Nephron progenitor cell (in vitro differentiated cells): ENCODE measurements at regions not wholly inside any gene's neighbourhood (a gene's known extent, or its start where the extent isn't known, plus 50 kb on each side); places are given as distances from the start of the nearest gene placed in this dataset.

Experiments used
- DNase-seq: peaks from one replicate; pipeline ENCODE4 v3.0.0; 2021
- H3K27ac Mint-ChIP-seq: 2 replicates; pipeline ENCODE4 v1.8.0; 2021; ENCODE audit warnings: mild to moderate bottlenecking, moderate library complexity, mixed read lengths
- H3K27me3 Mint-ChIP-seq: 2 replicates; pipeline ENCODE4 v1.8.0; 2021; ENCODE audit warnings: mild to moderate bottlenecking, low read depth, mixed read lengths; ENCODE audit not compliant: poor library complexity
- H3K36me3 Mint-ChIP-seq: 2 replicates; pipeline ENCODE4 v1.8.0; 2021; ENCODE audit warnings: low read depth, mixed read lengths
- H3K4me1 Mint-ChIP-seq: 2 replicates; pipeline ENCODE4 v1.8.0; 2021; ENCODE audit warnings: mixed read lengths
- H3K4me3 Mint-ChIP-seq: 2 replicates; pipeline ENCODE4 v1.8.0; 2021; ENCODE audit warnings: mild to moderate bottlenecking, moderate library complexity, mixed read lengths
- H3K9me3 Mint-ChIP-seq: 2 replicates; pipeline ENCODE4 v1.8.0; 2021; ENCODE audit warnings: mild to moderate bottlenecking, moderate library complexity, mixed read lengths
- TF ChIP-seq, protein P1 (sequence below): fragments of 200-600 bp; sonication (generic); IDR thresholded peaks from 2 replicates; pipeline ENCODE4 v1.5.0; 2021; ENCODE audit warnings: antibody characterized with exemption

DNA sequence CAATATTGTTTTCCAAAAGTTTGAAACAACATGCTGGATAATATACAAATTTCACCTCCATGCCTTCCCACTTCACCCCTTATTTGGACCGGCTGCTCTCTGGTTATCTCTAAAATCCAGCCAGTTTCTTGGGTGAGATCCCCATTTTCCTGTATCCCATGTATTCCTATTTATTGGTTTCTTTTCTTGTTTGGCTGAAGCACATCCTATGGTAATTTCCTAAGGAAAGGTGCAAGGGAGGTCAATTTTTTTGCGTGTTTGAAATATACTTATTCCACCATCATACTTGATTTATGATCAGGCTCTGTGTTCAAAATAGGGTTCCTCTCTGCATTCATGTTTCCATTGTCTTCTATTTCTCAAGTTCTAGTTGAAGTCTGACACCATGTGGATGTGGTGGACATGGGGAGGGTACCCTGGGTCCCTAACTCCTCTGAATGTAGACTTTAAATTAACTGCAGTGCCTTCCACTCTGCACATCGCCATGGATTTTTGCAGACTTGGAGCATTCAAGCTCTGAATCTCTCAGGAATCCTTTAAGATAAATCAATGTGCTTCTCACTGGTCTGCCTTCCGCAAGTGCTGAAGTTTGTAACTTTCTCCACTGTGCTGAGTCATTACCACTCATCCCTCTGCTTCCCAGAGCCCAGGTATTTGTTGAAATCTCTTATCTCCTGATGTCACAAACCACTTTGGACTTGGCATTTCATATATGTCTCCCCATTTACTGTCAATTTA lies 52.1 kb upstream of the TLE3 start:
- peaks cover 10% of the 10 kb centered on the region for H3K27me3 Mint-ChIP-seq
- peaks cover 52% of the 10 kb centered on the region for H3K4me1 Mint-ChIP-seq
- H3K27ac Mint-ChIP-seq, result no peak overlapping the region
- peaks cover 7% of the 10 kb centered on the region for H3K36me3 Mint-ChIP-seq
- TF ChIP-seq, protein P1, sequence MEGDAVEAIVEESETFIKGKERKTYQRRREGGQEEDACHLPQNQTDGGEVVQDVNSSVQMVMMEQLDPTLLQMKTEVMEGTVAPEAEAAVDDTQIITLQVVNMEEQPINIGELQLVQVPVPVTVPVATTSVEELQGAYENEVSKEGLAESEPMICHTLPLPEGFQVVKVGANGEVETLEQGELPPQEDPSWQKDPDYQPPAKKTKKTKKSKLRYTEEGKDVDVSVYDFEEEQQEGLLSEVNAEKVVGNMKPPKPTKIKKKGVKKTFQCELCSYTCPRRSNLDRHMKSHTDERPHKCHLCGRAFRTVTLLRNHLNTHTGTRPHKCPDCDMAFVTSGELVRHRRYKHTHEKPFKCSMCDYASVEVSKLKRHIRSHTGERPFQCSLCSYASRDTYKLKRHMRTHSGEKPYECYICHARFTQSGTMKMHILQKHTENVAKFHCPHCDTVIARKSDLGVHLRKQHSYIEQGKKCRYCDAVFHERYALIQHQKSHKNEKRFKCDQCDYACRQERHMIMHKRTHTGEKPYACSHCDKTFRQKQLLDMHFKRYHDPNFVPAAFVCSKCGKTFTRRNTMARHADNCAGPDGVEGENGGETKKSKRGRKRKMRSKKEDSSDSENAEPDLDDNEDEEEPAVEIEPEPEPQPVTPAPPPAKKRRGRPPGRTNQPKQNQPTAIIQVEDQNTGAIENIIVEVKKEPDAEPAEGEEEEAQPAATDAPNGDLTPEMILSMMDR, result no peak
- H3K4me3 Mint-ChIP-seq, result no peak overlapping the region
- H3K9me3 Mint-ChIP-seq, result peaks cover 14% of the 10 kb centered on the region
- no peak for DNase-seq

DNA sequence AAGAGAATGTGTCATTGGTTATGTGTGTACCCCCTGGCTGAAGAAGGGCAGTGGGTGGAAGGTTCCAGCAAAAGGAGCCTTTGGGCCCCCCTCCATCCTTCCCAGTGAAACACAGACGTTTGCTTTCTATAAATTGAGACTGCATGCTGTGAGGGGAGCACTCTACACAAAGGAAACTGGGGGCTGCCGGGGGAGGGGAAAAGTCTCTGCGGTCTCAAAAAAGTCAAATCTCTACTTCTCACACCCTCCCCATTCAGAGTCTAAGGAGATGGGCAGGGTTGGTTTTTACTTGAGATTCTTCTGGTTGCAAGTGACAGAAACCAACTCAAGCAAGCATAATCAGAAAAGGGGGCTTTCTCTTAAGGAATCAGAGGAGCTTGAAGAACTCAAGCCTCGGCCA lies 50.1 kb upstream of the TLE3 start:
- H3K36me3 Mint-ChIP-seq, result peaks cover 7% of the 10 kb centered on the region
- peaks cover 12% of the 10 kb centered on the region for H3K27me3 Mint-ChIP-seq
- no peak overlapping the region for H3K27ac Mint-ChIP-seq
- H3K4me3 Mint-ChIP-seq, result no peak overlapping the region
- H3K4me1 Mint-ChIP-seq, result peaks cover 60% of the 10 kb centered on the region
- TF ChIP-seq, protein P1, result no peak
- peaks cover 14% of the 10 kb centered on the region for H3K9me3 Mint-ChIP-seq
- DNase-seq, result no peak
